ENCODE measurements at regions not wholly inside any gene's neighbourhood (a gene's known extent, or its start where the extent isn't known, plus 50 kb on each side); places are given as distances from the start of the nearest gene placed in this dataset.

DNA sequence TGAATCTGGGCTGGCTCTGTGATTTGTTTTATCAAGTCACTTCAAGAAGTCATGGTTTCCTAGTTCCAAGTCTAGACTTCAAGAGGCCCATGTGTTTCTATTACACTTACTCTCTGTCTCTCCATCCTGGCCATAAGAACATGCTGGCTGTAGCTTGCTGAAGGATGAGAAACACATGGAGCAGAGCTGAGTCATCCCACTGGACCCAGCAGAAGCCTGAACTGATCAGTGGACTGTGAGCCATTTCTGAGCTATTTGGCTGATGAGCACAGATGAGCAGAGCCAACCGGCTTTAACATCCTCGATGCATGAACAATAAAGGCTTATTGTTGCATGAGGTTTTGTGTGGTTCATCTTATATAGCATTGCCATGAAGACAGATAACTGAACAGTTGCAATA is 290.6 kb upstream of the BOD1L1 start:
- H2AFZ ChIP-seq, result no peak overlapping the region
- TF ChIP-seq, protein P1, sequence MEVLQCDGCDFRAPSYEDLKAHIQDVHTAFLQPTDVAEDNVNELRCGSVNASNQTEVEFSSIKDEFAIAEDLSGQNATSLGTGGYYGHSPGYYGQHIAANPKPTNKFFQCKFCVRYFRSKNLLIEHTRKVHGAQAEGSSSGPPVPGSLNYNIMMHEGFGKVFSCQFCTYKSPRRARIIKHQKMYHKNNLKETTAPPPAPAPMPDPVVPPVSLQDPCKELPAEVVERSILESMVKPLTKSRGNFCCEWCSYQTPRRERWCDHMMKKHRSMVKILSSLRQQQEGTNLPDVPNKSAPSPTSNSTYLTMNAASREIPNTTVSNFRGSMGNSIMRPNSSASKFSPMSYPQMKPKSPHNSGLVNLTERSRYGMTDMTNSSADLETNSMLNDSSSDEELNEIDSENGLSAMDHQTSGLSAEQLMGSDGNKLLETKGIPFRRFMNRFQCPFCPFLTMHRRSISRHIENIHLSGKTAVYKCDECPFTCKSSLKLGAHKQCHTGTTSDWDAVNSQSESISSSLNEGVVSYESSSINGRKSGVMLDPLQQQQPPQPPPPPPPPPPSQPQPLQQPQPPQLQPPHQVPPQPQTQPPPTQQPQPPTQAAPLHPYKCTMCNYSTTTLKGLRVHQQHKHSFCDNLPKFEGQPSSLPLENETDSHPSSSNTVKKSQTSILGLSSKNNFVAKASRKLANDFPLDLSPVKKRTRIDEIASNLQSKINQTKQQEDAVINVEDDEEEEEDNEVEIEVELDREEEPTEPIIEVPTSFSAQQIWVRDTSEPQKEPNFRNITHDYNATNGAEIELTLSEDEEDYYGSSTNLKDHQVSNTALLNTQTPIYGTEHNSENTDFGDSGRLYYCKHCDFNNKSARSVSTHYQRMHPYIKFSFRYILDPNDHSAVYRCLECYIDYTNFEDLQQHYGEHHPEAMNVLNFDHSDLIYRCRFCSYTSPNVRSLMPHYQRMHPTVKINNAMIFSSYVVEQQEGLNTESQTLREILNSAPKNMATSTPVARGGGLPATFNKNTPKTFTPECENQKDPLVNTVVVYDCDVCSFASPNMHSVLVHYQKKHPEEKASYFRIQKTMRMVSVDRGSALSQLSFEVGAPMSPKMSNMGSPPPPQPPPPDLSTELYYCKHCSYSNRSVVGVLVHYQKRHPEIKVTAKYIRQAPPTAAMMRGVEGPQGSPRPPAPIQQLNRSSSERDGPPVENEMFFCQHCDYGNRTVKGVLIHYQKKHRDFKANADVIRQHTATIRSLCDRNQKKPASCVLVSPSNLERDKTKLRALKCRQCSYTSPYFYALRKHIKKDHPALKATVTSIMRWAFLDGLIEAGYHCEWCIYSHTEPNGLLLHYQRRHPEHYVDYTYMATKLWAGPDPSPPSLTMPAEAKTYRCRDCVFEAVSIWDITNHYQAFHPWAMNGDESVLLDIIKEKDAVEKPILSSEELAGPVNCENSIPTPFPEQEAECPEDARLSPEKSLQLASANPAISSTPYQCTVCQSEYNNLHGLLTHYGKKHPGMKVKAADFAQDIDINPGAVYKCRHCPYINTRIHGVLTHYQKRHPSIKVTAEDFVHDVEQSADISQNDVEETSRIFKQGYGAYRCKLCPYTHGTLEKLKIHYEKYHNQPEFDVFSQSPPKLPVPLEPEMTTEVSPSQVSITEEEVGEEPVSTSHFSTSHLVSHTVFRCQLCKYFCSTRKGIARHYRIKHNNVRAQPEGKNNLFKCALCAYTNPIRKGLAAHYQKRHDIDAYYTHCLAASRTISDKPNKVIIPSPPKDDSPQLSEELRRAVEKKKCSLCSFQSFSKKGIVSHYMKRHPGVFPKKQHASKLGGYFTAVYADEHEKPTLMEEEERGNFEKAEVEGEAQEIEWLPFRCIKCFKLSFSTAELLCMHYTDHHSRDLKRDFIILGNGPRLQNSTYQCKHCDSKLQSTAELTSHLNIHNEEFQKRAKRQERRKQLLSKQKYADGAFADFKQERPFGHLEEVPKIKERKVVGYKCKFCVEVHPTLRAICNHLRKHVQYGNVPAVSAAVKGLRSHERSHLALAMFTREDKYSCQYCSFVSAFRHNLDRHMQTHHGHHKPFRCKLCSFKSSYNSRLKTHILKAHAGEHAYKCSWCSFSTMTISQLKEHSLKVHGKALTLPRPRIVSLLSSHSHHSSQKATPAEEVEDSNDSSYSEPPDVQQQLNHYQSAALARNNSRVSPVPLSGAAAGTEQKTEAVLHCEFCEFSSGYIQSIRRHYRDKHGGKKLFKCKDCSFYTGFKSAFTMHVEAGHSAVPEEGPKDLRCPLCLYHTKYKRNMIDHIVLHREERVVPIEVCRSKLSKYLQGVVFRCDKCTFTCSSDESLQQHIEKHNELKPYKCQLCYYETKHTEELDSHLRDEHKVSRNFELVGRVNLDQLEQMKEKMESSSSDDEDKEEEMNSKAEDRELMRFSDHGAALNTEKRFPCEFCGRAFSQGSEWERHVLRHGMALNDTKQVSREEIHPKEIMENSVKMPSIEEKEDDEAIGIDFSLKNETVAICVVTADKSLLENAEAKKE (CRISPR knock-in tag; IDR thresholded peaks at IDR 0.05), result no peak
- TF ChIP-seq EZH2phosphoT487 (IDR thresholded peaks at IDR 0.05; ENCODE audit: unreplicated experiment) (no peak), STAT1 (IDR thresholded peaks at IDR 0.05; ENCODE audit: unreplicated experiment) (no peak), POLR2AphosphoS5 (IDR thresholded peaks at IDR 0.05; ENCODE audit: low read depth) (no peak), JUNB (IDR thresholded peaks at IDR 0.05; ENCODE audit: unreplicated experiment) (no peak), NANOG (IDR thresholded peaks at IDR 0.05; ENCODE audit: borderline replicate concordance) (no peak), ZNF114 (CRISPR knock-in tag; IDR thresholded peaks at IDR 0.05) (no peak), EZH2 (IDR thresholded peaks at IDR 0.05; ENCODE audit: low read depth, unreplicated experiment) (no peak)
- TF ChIP-seq, protein P2, sequence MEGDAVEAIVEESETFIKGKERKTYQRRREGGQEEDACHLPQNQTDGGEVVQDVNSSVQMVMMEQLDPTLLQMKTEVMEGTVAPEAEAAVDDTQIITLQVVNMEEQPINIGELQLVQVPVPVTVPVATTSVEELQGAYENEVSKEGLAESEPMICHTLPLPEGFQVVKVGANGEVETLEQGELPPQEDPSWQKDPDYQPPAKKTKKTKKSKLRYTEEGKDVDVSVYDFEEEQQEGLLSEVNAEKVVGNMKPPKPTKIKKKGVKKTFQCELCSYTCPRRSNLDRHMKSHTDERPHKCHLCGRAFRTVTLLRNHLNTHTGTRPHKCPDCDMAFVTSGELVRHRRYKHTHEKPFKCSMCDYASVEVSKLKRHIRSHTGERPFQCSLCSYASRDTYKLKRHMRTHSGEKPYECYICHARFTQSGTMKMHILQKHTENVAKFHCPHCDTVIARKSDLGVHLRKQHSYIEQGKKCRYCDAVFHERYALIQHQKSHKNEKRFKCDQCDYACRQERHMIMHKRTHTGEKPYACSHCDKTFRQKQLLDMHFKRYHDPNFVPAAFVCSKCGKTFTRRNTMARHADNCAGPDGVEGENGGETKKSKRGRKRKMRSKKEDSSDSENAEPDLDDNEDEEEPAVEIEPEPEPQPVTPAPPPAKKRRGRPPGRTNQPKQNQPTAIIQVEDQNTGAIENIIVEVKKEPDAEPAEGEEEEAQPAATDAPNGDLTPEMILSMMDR (conservative IDR thresholded peaks at IDR 0.05; ENCODE audit: low read depth in 2 of 2), result no peak
- TF ChIP-seq, protein P3, sequence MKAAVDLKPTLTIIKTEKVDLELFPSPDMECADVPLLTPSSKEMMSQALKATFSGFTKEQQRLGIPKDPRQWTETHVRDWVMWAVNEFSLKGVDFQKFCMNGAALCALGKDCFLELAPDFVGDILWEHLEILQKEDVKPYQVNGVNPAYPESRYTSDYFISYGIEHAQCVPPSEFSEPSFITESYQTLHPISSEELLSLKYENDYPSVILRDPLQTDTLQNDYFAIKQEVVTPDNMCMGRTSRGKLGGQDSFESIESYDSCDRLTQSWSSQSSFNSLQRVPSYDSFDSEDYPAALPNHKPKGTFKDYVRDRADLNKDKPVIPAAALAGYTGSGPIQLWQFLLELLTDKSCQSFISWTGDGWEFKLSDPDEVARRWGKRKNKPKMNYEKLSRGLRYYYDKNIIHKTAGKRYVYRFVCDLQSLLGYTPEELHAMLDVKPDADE (IDR thresholded peaks at IDR 0.05), result no peak
- TF ChIP-seq, protein P4, sequence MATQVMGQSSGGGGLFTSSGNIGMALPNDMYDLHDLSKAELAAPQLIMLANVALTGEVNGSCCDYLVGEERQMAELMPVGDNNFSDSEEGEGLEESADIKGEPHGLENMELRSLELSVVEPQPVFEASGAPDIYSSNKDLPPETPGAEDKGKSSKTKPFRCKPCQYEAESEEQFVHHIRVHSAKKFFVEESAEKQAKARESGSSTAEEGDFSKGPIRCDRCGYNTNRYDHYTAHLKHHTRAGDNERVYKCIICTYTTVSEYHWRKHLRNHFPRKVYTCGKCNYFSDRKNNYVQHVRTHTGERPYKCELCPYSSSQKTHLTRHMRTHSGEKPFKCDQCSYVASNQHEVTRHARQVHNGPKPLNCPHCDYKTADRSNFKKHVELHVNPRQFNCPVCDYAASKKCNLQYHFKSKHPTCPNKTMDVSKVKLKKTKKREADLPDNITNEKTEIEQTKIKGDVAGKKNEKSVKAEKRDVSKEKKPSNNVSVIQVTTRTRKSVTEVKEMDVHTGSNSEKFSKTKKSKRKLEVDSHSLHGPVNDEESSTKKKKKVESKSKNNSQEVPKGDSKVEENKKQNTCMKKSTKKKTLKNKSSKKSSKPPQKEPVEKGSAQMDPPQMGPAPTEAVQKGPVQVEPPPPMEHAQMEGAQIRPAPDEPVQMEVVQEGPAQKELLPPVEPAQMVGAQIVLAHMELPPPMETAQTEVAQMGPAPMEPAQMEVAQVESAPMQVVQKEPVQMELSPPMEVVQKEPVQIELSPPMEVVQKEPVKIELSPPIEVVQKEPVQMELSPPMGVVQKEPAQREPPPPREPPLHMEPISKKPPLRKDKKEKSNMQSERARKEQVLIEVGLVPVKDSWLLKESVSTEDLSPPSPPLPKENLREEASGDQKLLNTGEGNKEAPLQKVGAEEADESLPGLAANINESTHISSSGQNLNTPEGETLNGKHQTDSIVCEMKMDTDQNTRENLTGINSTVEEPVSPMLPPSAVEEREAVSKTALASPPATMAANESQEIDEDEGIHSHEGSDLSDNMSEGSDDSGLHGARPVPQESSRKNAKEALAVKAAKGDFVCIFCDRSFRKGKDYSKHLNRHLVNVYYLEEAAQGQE (IDR thresholded peaks at IDR 0.05; ENCODE audit: unreplicated experiment), result no peak
- no peak overlapping the region for H3K4me3 Mint-ChIP-seq
- H3K27ac Mint-ChIP-seq, result no peak overlapping the region
- no peak overlapping the region for H3K27ac ChIP-seq (ENCODE audit: low read depth)
- H3K4me1 Mint-ChIP-seq, result peaks cover 15% of the 10 kb centered on the region
- H3K36me3 Mint-ChIP-seq (ENCODE audit: low read depth), result no peaks in the 10 kb centered on the region
- no peaks in the 10 kb centered on the region for H3K27me3 ChIP-seq (ENCODE audit: insufficient read depth)
- no peaks in the 10 kb centered on the region for H3K4me1 ChIP-seq (ENCODE audit: insufficient read depth)
- ATAC-seq, result no peak
- H4K20me1 ChIP-seq (replicated peaks; ENCODE audit: insufficient read depth), result no peaks in the 10 kb centered on the region
- DNase-seq (ENCODE audit: low spot score), result no peak
- peaks cover 16% of the 10 kb centered on the region for H3K9me2 ChIP-seq (ENCODE audit: insufficient read depth)
- no peaks in the 10 kb centered on the region for H3K27me3 Mint-ChIP-seq (ENCODE audit: insufficient read depth, low read depth, poor library complexity)
- H3K79me2 ChIP-seq (replicated peaks; ENCODE audit: insufficient read depth), result no peaks in the 10 kb centered on the region
- no peak overlapping the region for H3K4me2 ChIP-seq
- no peaks in the 10 kb centered on the region for H3F3A ChIP-seq (replicated peaks; ENCODE audit: low read depth)
- H3K4me3 ChIP-seq, result no peak overlapping the region
- no peaks in the 10 kb centered on the region for H3K36me3 ChIP-seq (ENCODE audit: insufficient read depth)
- no peaks in the 10 kb centered on the region for H3K9me3 Mint-ChIP-seq

All from GM23338 (cell line).